Fibroblast of pulmonary artery (primary cell): ENCODE measurements at regions not wholly inside any gene's neighbourhood (a gene's known extent, or its start where the extent isn't known, plus 50 kb on each side); places are given as distances from the start of the nearest gene placed in this dataset.

ENCODE experiments used
- DNase-seq: peaks from one replicate; pipeline ENCODE4 v3.0.0-alpha.2; 2010; ENCODE audit warnings: low read depth
- H3K4me3 ChIP-seq: replicated peaks from 2 replicates; pipeline ENCODE4 v1.5.1; 2011; ENCODE audit warnings: low read depth, mild to moderate bottlenecking, control low read depth, low read length, moderate library complexity
- CTCF ChIP-seq: IDR thresholded peaks from 2 replicates; pipeline ENCODE4 v1.5.1; 2011; ENCODE audit warnings: mild to moderate bottlenecking, control low read depth, low read length, inconsistent platforms; ENCODE audit errors: missing control alignments

- no peak overlapping the region for H3K4me3 ChIP-seq
- no peak for TF ChIP-seq CTCF
- DNase-seq, result no peak
Measured at GRCh38 chr4:29243054-29243453, 1477.1 kb upstream of the PCDH7 start.

- no peak for TF ChIP-seq CTCF
Measured at GRCh38 chr4:29243851-29244250, 1476.3 kb upstream of the PCDH7 start.

GRCh38 chr4:29259556-29259955 is 1460.6 kb upstream of the PCDH7 start:
- TF ChIP-seq CTCF, result no peak

More at GRCh38 chr4:29243851-29244250, 1476.3 kb upstream of the PCDH7 start:
- H3K4me3 ChIP-seq, result no peak overlapping the region
- no peak for DNase-seq

GRCh38 chr4:29262986-29263385 is 1457.2 kb upstream of the PCDH7 start:
- TF ChIP-seq CTCF, result no peak

More at GRCh38 chr4:29259556-29259955, 1460.6 kb upstream of the PCDH7 start:
- DNase-seq, result no peak
- no peak overlapping the region for H3K4me3 ChIP-seq

GRCh38 chr4:29276150-29276549 is 1444.0 kb upstream of the PCDH7 start:
- TF ChIP-seq CTCF, result no peak

More at GRCh38 chr4:29262986-29263385, 1457.2 kb upstream of the PCDH7 start:
- peak; percentile 5 for DNase-seq
- no peak overlapping the region for H3K4me3 ChIP-seq

GRCh38 chr4:29277381-29277780 is 1442.8 kb upstream of the PCDH7 start:
- no peak overlapping the region for H3K4me3 ChIP-seq

More at GRCh38 chr4:29276150-29276549, 1444.0 kb upstream of the PCDH7 start:
- no peak overlapping the region for H3K4me3 ChIP-seq
- DNase-seq, result no peak

More at GRCh38 chr4:29277381-29277780, 1442.8 kb upstream of the PCDH7 start:
- peak; percentile 28 for DNase-seq
- no peak for TF ChIP-seq CTCF
